Endodermal cell (in vitro differentiated cells): ENCODE measurements at regions not wholly inside any gene's neighbourhood (a gene's known extent, or its start where the extent isn't known, plus 50 kb on each side); places are given as distances from the start of the nearest gene placed in this dataset.

Experiments used
- DNase-seq: peaks from one replicate; pipeline ENCODE4 v3.0.0-alpha.2; 2017
- H3K27ac ChIP-seq: 2 replicates; pipeline ENCODE4 v1.5.1; 2013; ENCODE audit warnings: mild to moderate bottlenecking, low read depth, low read length, moderate library complexity
- H3K27me3 ChIP-seq: 2 replicates; pipeline ENCODE4 v1.6.1; 2013; ENCODE audit warnings: mild to moderate bottlenecking, low read length, moderate library complexity; ENCODE audit not compliant: insufficient read depth, control insufficient read depth, poor library complexity, severe bottlenecking
- H3K36me3 ChIP-seq: 2 replicates; pipeline ENCODE4 v1.7.0; 2013; ENCODE audit warnings: mild to moderate bottlenecking, low read length, moderate library complexity; ENCODE audit not compliant: control insufficient read depth, insufficient read depth
- H3K4me1 ChIP-seq: one replicate; pipeline ENCODE4 v1.7.0; 2013; ENCODE audit warnings: low read length; ENCODE audit not compliant: control insufficient read depth, insufficient read depth
- H3K4me3 ChIP-seq: 2 replicates; pipeline ENCODE4 v1.5.1; 2013; ENCODE audit warnings: mild to moderate bottlenecking, low read length, moderate library complexity
- H3K9ac ChIP-seq: 2 replicates; pipeline ENCODE4 v1.6.1; 2013; ENCODE audit warnings: mild to moderate bottlenecking, low read length, moderate library complexity; ENCODE audit not compliant: poor library complexity, severe bottlenecking; ENCODE audit errors: extremely low read depth
- H3K9me3 ChIP-seq: 2 replicates; pipeline ENCODE4 v1.6.1; 2013; ENCODE audit warnings: mild to moderate bottlenecking, low read length, moderate library complexity; ENCODE audit not compliant: control insufficient read depth
- H3K27ac Mint-ChIP-seq: 2 replicates; pipeline ENCODE4 v1.8.0; 2020; ENCODE audit warnings: mixed read lengths
- H3K27me3 Mint-ChIP-seq: 2 replicates; pipeline ENCODE4 v1.8.0; 2021; ENCODE audit warnings: mild to moderate bottlenecking, mixed read lengths; ENCODE audit not compliant: insufficient read depth
- H3K36me3 Mint-ChIP-seq: 2 replicates; pipeline ENCODE4 v1.8.0; 2020; ENCODE audit warnings: low read depth, mixed read lengths
- H3K4me1 Mint-ChIP-seq: 2 replicates; pipeline ENCODE4 v1.8.0; 2020; ENCODE audit warnings: mixed read lengths
- H3K4me3 Mint-ChIP-seq: 2 replicates; pipeline ENCODE4 v1.8.0; 2020; ENCODE audit warnings: mild to moderate bottlenecking, moderate library complexity, mixed read lengths
- H3K9me3 Mint-ChIP-seq: 2 replicates; pipeline ENCODE4 v1.8.0; 2020; ENCODE audit warnings: mild to moderate bottlenecking, mixed read lengths
- WGBS, 2 experiments: methylation state at CpG; one replicate each; pipeline versions ENCODE4 v1.1.5 to v1.1.7; 2013; ENCODE audit warnings: missing lambda C conversion rate in 2 of 2, mixed read lengths in 1 of 2; ENCODE audit not compliant: insufficient coverage in 1 of 2, insufficient read length in 1 of 2; 5-methylcytosine and 5-hydroxymethylcytosine counted together
- TF ChIP-seq, protein P1 (sequence below): fragments of 200-600 bp; sonication (generic); conservative IDR thresholded peaks from 2 replicates; pipeline ENCODE4 v1.5.0; 2021; ENCODE audit warnings: antibody characterized with exemption, mild to moderate bottlenecking

DNA sequence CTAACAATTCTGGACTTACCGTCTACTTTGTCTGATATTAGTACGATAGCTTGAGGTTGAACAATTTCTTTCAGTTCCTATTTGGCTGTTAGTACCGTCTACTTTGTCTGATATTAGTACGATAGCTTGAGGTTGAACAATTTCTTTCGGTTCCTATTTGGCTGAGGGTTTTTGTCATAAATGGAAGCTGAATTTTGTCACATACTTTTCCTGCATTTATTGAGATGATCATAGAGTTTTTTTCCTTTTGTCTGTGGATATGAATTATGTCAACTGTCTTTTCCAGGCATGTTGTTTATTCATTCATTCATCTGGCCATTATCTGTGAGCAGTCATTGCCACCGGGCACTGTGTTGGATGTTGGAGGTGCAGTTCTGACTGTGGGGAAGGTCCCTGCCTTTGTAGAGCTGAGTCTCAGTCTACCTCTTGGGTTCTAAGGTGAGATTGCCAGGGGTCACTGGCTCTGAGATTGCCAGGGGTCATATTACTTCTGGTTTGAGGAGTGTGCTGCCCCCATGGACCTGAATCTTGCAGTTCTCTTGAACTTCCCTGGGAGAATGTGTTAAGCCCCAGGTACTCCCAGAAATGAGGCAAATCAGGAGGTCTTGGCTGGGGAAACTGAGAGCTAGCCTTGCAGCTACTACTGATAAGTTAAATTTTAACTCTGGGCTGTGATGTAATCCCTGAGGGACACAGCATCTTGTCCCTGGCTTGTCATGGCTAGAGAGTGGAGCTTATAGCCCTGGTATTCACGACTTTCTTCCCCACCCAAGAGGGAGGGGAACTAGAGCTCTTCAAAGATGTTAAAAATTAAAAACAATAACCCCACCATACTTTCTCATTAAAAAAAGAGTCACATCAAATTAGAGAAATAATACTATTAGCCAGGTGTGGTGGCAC, 89.1 kb upstream of the MBOAT2 start:
- Mint-ChIP-seq H3K4me3 (no peak overlapping the region), H3K27me3 (peaks cover 19% of the 10 kb centered on the region), H3K9me3 (no peaks in the 10 kb centered on the region), H3K27ac (no peak overlapping the region), H3K36me3 (no peaks in the 10 kb centered on the region), H3K4me1 (peaks cover 4% of the 10 kb centered on the region)
- no peaks in the 10 kb centered on the region for H3K4me1 ChIP-seq
- 90 to 91% methylated on average over 6 to 7 of the region's 7 CpGs for WGBS, 2 experiments
- DNase-seq = no peak
- H3K9me3 ChIP-seq = no peaks in the 10 kb centered on the region
- no peak overlapping the region for H3K27ac ChIP-seq
- no peaks in the 10 kb centered on the region for H3K36me3 ChIP-seq
- H3K9ac ChIP-seq = no peak overlapping the region
- TF ChIP-seq, protein P1, sequence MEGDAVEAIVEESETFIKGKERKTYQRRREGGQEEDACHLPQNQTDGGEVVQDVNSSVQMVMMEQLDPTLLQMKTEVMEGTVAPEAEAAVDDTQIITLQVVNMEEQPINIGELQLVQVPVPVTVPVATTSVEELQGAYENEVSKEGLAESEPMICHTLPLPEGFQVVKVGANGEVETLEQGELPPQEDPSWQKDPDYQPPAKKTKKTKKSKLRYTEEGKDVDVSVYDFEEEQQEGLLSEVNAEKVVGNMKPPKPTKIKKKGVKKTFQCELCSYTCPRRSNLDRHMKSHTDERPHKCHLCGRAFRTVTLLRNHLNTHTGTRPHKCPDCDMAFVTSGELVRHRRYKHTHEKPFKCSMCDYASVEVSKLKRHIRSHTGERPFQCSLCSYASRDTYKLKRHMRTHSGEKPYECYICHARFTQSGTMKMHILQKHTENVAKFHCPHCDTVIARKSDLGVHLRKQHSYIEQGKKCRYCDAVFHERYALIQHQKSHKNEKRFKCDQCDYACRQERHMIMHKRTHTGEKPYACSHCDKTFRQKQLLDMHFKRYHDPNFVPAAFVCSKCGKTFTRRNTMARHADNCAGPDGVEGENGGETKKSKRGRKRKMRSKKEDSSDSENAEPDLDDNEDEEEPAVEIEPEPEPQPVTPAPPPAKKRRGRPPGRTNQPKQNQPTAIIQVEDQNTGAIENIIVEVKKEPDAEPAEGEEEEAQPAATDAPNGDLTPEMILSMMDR = no peak
- no peaks in the 10 kb centered on the region for H3K27me3 ChIP-seq
- no peak overlapping the region for H3K4me3 ChIP-seq

DNA sequence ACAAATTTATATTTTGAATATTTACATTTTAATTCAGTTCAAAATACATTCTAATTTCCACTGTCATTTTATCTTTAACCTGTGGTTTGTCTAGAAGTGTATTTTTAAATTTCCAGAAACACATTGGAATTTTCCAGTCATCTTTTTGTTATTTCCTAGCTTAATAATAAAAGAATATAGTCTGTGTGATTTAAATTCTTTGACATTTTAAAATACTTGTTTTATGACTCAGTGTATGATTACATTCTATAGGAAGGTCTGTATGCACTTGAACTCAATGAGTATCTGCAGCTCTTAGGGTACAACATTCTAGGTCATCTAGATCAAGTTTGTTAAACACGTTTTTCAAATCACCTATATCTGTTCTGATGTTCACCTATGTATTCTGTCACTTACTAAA, 88.3 kb upstream of the MBOAT2 start:
- no peak overlapping the region for H3K4me3 Mint-ChIP-seq
- Histone ChIP-seq H3K36me3 (no peaks in the 10 kb centered on the region), H3K9me3 (no peaks in the 10 kb centered on the region), H3K27me3 (no peaks in the 10 kb centered on the region), H3K27ac (no peak overlapping the region), H3K4me1 (no peaks in the 10 kb centered on the region), H3K9ac (no peak overlapping the region), H3K4me3 (no peak overlapping the region)
- peaks cover 6% of the 10 kb centered on the region for H3K4me1 Mint-ChIP-seq
- H3K9me3 Mint-ChIP-seq = no peaks in the 10 kb centered on the region
- WGBS, 2 experiments = 80% methylated on average over 1 of the region's 1 CpG; no CpG with 5 or more reads in 1 of the 2 experiments
- no peak for DNase-seq
- TF ChIP-seq, protein P1 = no peak
- H3K27ac Mint-ChIP-seq = no peak overlapping the region
- H3K36me3 Mint-ChIP-seq = no peaks in the 10 kb centered on the region
- peaks cover 19% of the 10 kb centered on the region for H3K27me3 Mint-ChIP-seq

DNA sequence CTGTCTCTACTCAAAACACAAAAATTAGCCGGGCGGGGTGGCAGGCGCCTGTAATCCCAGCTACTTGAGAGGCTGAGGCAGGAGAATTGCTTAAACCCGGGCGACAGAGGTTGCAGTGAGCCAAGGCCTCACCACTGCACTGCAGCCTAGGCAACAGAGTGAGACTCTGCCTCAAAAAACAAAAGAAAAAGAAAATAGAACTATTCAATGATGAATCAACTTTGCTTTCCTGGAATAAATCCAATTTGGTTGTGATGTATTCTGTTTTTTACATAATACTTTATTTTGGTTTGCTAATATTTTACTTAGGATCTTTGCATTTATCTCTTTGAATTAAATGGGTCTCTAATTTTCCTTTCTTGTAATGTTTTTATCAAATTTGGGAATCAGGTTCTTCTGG, 86.3 kb upstream of the MBOAT2 start:
- TF ChIP-seq, protein P1 = no peak
- H3K4me1 Mint-ChIP-seq = peaks cover 2% of the 10 kb centered on the region
- no peak overlapping the region for H3K27ac Mint-ChIP-seq
- H3K36me3 ChIP-seq = no peaks in the 10 kb centered on the region
- no peak for DNase-seq
- no peak overlapping the region for H3K4me3 ChIP-seq
- H3K9ac ChIP-seq = no peak overlapping the region
- no peaks in the 10 kb centered on the region for H3K27me3 ChIP-seq
- no peaks in the 10 kb centered on the region for H3K9me3 Mint-ChIP-seq
- H3K9me3 ChIP-seq = no peaks in the 10 kb centered on the region
- H3K27me3 Mint-ChIP-seq = peaks cover 12% of the 10 kb centered on the region
- H3K27ac ChIP-seq = no peak overlapping the region
- 72 to 84% methylated on average over 2 to 5 of the region's 5 CpGs for WGBS, 2 experiments
- H3K4me1 ChIP-seq = no peaks in the 10 kb centered on the region
- no peak overlapping the region for H3K4me3 Mint-ChIP-seq
- H3K36me3 Mint-ChIP-seq = no peaks in the 10 kb centered on the region
